H9 (cell line): ENCODE measurements at regions not wholly inside any gene's neighbourhood (a gene's known extent, or its start where the extent isn't known, plus 50 kb on each side); places are given as distances from the start of the nearest gene placed in this dataset.

Experiments
- DNase-seq: peaks from one replicate; pipeline ENCODE4 v3.0.0-alpha.2; 2017
- H2AFZ ChIP-seq: one replicate; pipeline ENCODE4 v1.6.1; 2013; ENCODE audit warnings: mild to moderate bottlenecking, low read length, control low read depth, moderate library complexity
- H2AK5ac ChIP-seq: 2 replicates; pipeline ENCODE4 v1.6.1; 2013; ENCODE audit warnings: low read length, control low read depth, mixed read lengths; ENCODE audit not compliant: insufficient read length
- H2BK120ac ChIP-seq: one replicate; pipeline ENCODE4 v1.6.1; 2013; ENCODE audit warnings: low read depth, mild to moderate bottlenecking, low read length, control low read depth, inconsistent platforms; ENCODE audit not compliant: poor library complexity, severe bottlenecking
- H2BK12ac ChIP-seq: 2 replicates; pipeline ENCODE4 v1.6.1; 2013; ENCODE audit warnings: low read length, control low read depth, mixed read lengths, low read depth; ENCODE audit not compliant: insufficient read length
- H2BK15ac ChIP-seq: 2 replicates; pipeline ENCODE4 v1.6.1; 2013; ENCODE audit warnings: low read depth, low read length, control low read depth
- H2BK20ac ChIP-seq: one replicate; pipeline ENCODE4 v1.6.1; 2013; ENCODE audit warnings: low read depth, mild to moderate bottlenecking, low read length, control low read depth, inconsistent platforms; ENCODE audit not compliant: poor library complexity, severe bottlenecking
- H2BK5ac ChIP-seq: 2 replicates; pipeline ENCODE4 v1.6.1; 2013; ENCODE audit warnings: low read length, control low read depth, mixed read lengths; ENCODE audit not compliant: insufficient read length
- H3K14ac ChIP-seq: 2 replicates; pipeline ENCODE4 v1.6.1; 2013; ENCODE audit warnings: low read length, control low read depth; ENCODE audit not compliant: insufficient read depth
- H3K18ac ChIP-seq: 2 replicates; pipeline ENCODE4 v1.6.1; 2013; ENCODE audit warnings: low read depth, mild to moderate bottlenecking, mixed read lengths, low read length, control low read depth; ENCODE audit not compliant: insufficient read length
- H3K23ac ChIP-seq: 2 replicates; pipeline ENCODE4 v1.6.1; 2013; ENCODE audit warnings: low read length, control low read depth, mixed read lengths, low read depth; ENCODE audit not compliant: insufficient read length
- H3K23me2 ChIP-seq: 2 replicates; pipeline ENCODE4 v1.6.1; 2013; ENCODE audit warnings: low read depth, mild to moderate bottlenecking, mixed read lengths, low read length, control low read depth; ENCODE audit not compliant: insufficient read length, poor library complexity, severe bottlenecking
- H3K27ac ChIP-seq: 2 replicates; pipeline ENCODE4 v1.5.1; 2013; ENCODE audit warnings: low read length, control low read depth, mixed read lengths, low read depth; ENCODE audit not compliant: insufficient read length
- H3K27me3 ChIP-seq: 2 replicates; pipeline ENCODE4 v1.6.1; 2013; ENCODE audit warnings: low read length, control low read depth, inconsistent platforms; ENCODE audit not compliant: insufficient read depth
- H3K4ac ChIP-seq: 2 replicates; pipeline ENCODE4 v1.6.1; 2013; ENCODE audit warnings: low read depth, mild to moderate bottlenecking, control low read depth, inconsistent platforms, low read length, moderate library complexity
- H3K4me1 ChIP-seq: 2 replicates; pipeline ENCODE4 v1.6.1; 2013; ENCODE audit warnings: low read length, control low read depth, inconsistent platforms; ENCODE audit not compliant: insufficient read depth
- H3K4me2 ChIP-seq: 2 replicates; pipeline ENCODE4 v1.6.1; 2013; ENCODE audit warnings: low read length, control low read depth, mixed read lengths; ENCODE audit not compliant: insufficient read length, insufficient read depth
- H3K56ac ChIP-seq: 2 replicates; pipeline ENCODE4 v1.6.1; 2013; ENCODE audit warnings: low read depth, mild to moderate bottlenecking, mixed read lengths, low read length, control low read depth; ENCODE audit not compliant: insufficient read length
- H3K79me1 ChIP-seq: 2 replicates; pipeline ENCODE4 v1.6.1; 2013; ENCODE audit warnings: low read depth, mild to moderate bottlenecking, moderate library complexity, low read length, control low read depth, inconsistent platforms; ENCODE audit not compliant: insufficient read depth, poor library complexity, severe bottlenecking
- H3K79me2 ChIP-seq: 2 replicates; pipeline ENCODE4 v1.6.1; 2013; ENCODE audit warnings: low read length, control low read depth, inconsistent platforms; ENCODE audit not compliant: insufficient read depth
- H3K9ac ChIP-seq: 2 replicates; pipeline ENCODE4 v1.6.1; 2013; ENCODE audit warnings: low read length, control low read depth, mixed read lengths; ENCODE audit not compliant: insufficient read length; ENCODE audit errors: extremely low read depth
- H3K9me3 ChIP-seq: one replicate; pipeline ENCODE4 v1.6.1; 2013; ENCODE audit warnings: low read depth, low read length, inconsistent platforms; ENCODE audit not compliant: control insufficient read depth
- H3T11ph ChIP-seq: one replicate; pipeline ENCODE4 v1.6.1; 2013; ENCODE audit warnings: mild to moderate bottlenecking, low read length, control low read depth, inconsistent platforms
- H4K20me1 ChIP-seq: one replicate; pipeline ENCODE4 v1.6.1; 2013; ENCODE audit not compliant: control insufficient read depth, insufficient read length, insufficient read depth
- H4K5ac ChIP-seq: 2 replicates; pipeline ENCODE4 v1.6.1; 2013; ENCODE audit warnings: low read depth, mild to moderate bottlenecking, mixed read lengths, low read length, control low read depth; ENCODE audit not compliant: insufficient read length
- H4K8ac ChIP-seq: replicated peaks from 2 replicates; pipeline ENCODE4 v1.6.1; 2013; ENCODE audit warnings: low read length, control low read depth, mixed read lengths, low read depth; ENCODE audit not compliant: insufficient read length
- H4K91ac ChIP-seq: 2 replicates; pipeline ENCODE4 v1.6.1; 2013; ENCODE audit warnings: low read depth, mild to moderate bottlenecking, moderate library complexity, mixed read lengths, low read length, control low read depth; ENCODE audit not compliant: insufficient read length
- H3K27ac Mint-ChIP-seq, 3 experiments: 2 replicates in 2 of 3; 3 replicates in 1 of 3; pipeline ENCODE4 v1.8.0; 2020 to 2021; ENCODE audit warnings: mixed read lengths in 3 of 3, mild to moderate bottlenecking in 1 of 3, moderate library complexity in 1 of 3
- H3K27me3 Mint-ChIP-seq: 2 replicates; pipeline ENCODE4 v1.8.0; 2021; ENCODE audit warnings: low read depth, mild to moderate bottlenecking, moderate library complexity, mixed read lengths
- H3K36me3 Mint-ChIP-seq, 3 experiments: 2 replicates in 2 of 3; 3 replicates in 1 of 3; pipeline ENCODE4 v1.8.0; 2020 to 2021; ENCODE audit warnings: low read depth in 3 of 3, mixed read lengths in 3 of 3; ENCODE audit not compliant: insufficient read depth in 1 of 3
- H3K4me1 Mint-ChIP-seq, 2 experiments: 2 replicates each; pipeline ENCODE4 v1.8.0; 2020; ENCODE audit warnings: mixed read lengths in 2 of 2
- H3K4me3 Mint-ChIP-seq, 2 experiments: 2 replicates in 1 of 2; 3 replicates in 1 of 2; pipeline ENCODE4 v1.8.0; 2020 to 2021; ENCODE audit warnings: mild to moderate bottlenecking in 2 of 2, mixed read lengths in 2 of 2, moderate library complexity in 1 of 2
- H3K9me3 Mint-ChIP-seq, 2 experiments: 2 replicates in 1 of 2; 3 replicates in 1 of 2; pipeline ENCODE4 v1.8.0; 2020; ENCODE audit warnings: mild to moderate bottlenecking in 2 of 2, mixed read lengths in 2 of 2, moderate library complexity in 1 of 2
- WGBS: extraction: QIAGEN DNeasy Blood & Tissue Kit; methylation state at CpG from one replicate; pipeline ENCODE4 v1.1.7; 2013; ENCODE audit warnings: missing lambda C conversion rate, low lambda C conversion rate, mixed read lengths; ENCODE audit not compliant: insufficient read length; ENCODE audit errors: extremely low coverage; 5-methylcytosine and 5-hydroxymethylcytosine counted together
- TF ChIP-seq, protein P1 (sequence below): fragments of 200-600 bp; sonication (generic); conservative IDR thresholded peaks from 3 replicates; pipeline ENCODE4 v1.8.0; 2021; ENCODE audit warnings: antibody characterized with exemption, mild to moderate bottlenecking

DNA sequence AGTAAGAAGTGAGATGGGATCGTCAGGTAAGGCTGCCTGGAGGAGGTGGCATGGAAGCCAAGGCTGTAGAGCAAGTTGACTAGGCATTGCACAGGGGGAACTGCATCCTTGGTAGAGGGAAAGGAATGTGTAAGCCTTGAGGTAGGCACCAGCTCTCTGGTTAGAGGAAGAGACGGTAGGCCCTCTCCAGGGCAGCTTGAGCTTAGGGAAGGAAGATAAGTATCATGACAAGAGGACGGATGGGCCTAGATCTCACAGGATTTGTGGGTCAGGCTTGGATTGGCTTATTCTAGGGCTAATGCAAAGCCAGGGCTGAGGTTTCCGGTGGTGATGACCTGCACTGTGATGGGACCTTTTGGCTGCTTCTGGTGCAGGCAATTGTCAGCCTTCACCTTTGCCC lies 1035.8 kb downstream of the TBC1D22A start:
- Histone ChIP-seq H3K79me2 (no peaks in the 10 kb centered on the region), H3K4me2 (no peak overlapping the region), H3K56ac (no peak overlapping the region), H3K23ac (no peak overlapping the region), H3K14ac (no peak overlapping the region), H4K5ac (no peak overlapping the region), H3K9ac (no peak overlapping the region), H2BK15ac (no peak overlapping the region), H2BK20ac (no peak overlapping the region), H3K4ac (no peak overlapping the region), H4K91ac (no peak overlapping the region), H2AFZ (no peak overlapping the region), H2AK5ac (no peak overlapping the region), H3K27ac (no peak overlapping the region), H3K79me1 (no peaks in the 10 kb centered on the region), H3K27me3 (no peaks in the 10 kb centered on the region), H3T11ph (no peak overlapping the region), H3K18ac (no peak overlapping the region), H2BK12ac (no peak overlapping the region), H3K9me3 (no peaks in the 10 kb centered on the region), H2BK5ac (no peak overlapping the region), H3K23me2 (no peaks in the 10 kb centered on the region), H4K8ac (no peak overlapping the region), H4K20me1 (no peaks in the 10 kb centered on the region), H2BK120ac (no peak overlapping the region), H3K4me1 (no peaks in the 10 kb centered on the region)
- Mint-ChIP-seq H3K36me3 (no peaks in the 10 kb centered on the region), H3K27ac (no peak overlapping the region; a peak in 1 of 7 replicates), H3K9me3 (peaks cover 3 to 8% of the 10 kb centered on the region in 2 experiments; a peak in 3 of 5 replicates), H3K4me1 (peaks cover 4 to 5% of the 10 kb centered on the region in 2 experiments; a peak in 1 of 4 replicates), H3K27me3 (peaks cover 15% of the 10 kb centered on the region), H3K4me3 (no peak overlapping the region)
- TF ChIP-seq, protein P1, sequence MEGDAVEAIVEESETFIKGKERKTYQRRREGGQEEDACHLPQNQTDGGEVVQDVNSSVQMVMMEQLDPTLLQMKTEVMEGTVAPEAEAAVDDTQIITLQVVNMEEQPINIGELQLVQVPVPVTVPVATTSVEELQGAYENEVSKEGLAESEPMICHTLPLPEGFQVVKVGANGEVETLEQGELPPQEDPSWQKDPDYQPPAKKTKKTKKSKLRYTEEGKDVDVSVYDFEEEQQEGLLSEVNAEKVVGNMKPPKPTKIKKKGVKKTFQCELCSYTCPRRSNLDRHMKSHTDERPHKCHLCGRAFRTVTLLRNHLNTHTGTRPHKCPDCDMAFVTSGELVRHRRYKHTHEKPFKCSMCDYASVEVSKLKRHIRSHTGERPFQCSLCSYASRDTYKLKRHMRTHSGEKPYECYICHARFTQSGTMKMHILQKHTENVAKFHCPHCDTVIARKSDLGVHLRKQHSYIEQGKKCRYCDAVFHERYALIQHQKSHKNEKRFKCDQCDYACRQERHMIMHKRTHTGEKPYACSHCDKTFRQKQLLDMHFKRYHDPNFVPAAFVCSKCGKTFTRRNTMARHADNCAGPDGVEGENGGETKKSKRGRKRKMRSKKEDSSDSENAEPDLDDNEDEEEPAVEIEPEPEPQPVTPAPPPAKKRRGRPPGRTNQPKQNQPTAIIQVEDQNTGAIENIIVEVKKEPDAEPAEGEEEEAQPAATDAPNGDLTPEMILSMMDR = no peak
- no peak for DNase-seq
- WGBS = no CpG with 5 or more reads among the region's 4 CpGs
